C4-2B (cell line): ENCODE measurements at regions not wholly inside any gene's neighbourhood (a gene's known extent, or its start where the extent isn't known, plus 50 kb on each side); places are given as distances from the start of the nearest gene placed in this dataset.

Experiments
- ZFX ChIP-seq: fragments of 450-650 bp; IDR thresholded peaks from 2 replicates; pipeline ENCODE4 v1.6.1; 2017
- TF ChIP-seq, protein P1 (sequence below): fragments of 450-650 bp; conservative IDR thresholded peaks from 2 replicates; pipeline ENCODE4 v1.5.1; 2017; ENCODE audit warnings: mild to moderate bottlenecking

- TF ChIP-seq, protein P1, sequence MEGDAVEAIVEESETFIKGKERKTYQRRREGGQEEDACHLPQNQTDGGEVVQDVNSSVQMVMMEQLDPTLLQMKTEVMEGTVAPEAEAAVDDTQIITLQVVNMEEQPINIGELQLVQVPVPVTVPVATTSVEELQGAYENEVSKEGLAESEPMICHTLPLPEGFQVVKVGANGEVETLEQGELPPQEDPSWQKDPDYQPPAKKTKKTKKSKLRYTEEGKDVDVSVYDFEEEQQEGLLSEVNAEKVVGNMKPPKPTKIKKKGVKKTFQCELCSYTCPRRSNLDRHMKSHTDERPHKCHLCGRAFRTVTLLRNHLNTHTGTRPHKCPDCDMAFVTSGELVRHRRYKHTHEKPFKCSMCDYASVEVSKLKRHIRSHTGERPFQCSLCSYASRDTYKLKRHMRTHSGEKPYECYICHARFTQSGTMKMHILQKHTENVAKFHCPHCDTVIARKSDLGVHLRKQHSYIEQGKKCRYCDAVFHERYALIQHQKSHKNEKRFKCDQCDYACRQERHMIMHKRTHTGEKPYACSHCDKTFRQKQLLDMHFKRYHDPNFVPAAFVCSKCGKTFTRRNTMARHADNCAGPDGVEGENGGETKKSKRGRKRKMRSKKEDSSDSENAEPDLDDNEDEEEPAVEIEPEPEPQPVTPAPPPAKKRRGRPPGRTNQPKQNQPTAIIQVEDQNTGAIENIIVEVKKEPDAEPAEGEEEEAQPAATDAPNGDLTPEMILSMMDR = no peak
- TF ChIP-seq ZFX = no peak
Measured at GRCh38 chr5:30968971-30969370, 224.5 kb upstream of the CDH6 start.
